Upper lobe of left lung (tissue), 6 donors: ENCODE measurements at regions not wholly inside any gene's neighbourhood (a gene's known extent, or its start where the extent isn't known, plus 50 kb on each side); places are given as distances from the start of the nearest gene placed in this dataset.
A peak's percentile ranks its signal among the peaks of the same experiment; 100 is the strongest.

Source experiments
- ATAC-seq, 2 donors: fragments of 200-7000 bp; cut with Tn5 transposase; one replicate each; pipeline ENCODE4 v1.9.1; 2022; ENCODE audit warnings: mild to moderate bottlenecking in 2 of 2, moderate library complexity in 2 of 2; ENCODE audit not compliant: low FRiP score in 2 of 2
- DNase-seq, 2 donors: peaks; one replicate each; pipeline ENCODE4 v3.0.0-alpha.2; 2019 to 2020
- H3K27ac ChIP-seq, 4 donors: fragments of 200-600 bp; sonication (generic); one replicate each; pipeline ENCODE4 v1.5.1; 2016 to 2019
- H3K27me3 ChIP-seq, 4 donors: fragments of 200-600 bp; sonication (generic); one replicate each; pipeline ENCODE4 v1.5.1; 2017 to 2019
- H3K36me3 ChIP-seq, 4 donors: fragments of 200-600 bp; sonication (generic); one replicate each; pipeline ENCODE4 v1.5.1; 2016 to 2019
- H3K4me1 ChIP-seq, 4 donors: fragments of 200-600 bp; sonication (generic); one replicate each; pipeline ENCODE4 v1.5.1; 2018 to 2019
- H3K4me3 ChIP-seq, 4 donors: fragments of 200-600 bp; sonication (generic); one replicate each; pipeline ENCODE4 v1.5.1; 2017 to 2019; ENCODE audit warnings: mild to moderate bottlenecking in 2 of 4, moderate library complexity in 1 of 4
- H3K9me3 ChIP-seq, 4 donors: fragments of 200-600 bp; sonication (generic); one replicate each; pipeline ENCODE4 v1.5.1; 2018 to 2019
- CTCF ChIP-seq, 6 experiments: fragments of 450-650 bp in 4 of 6; fragments of 200-600 bp in 2 of 6; sonication (generic) in 2 of 6; IDR thresholded peaks; one replicate each; pipeline ENCODE4 v1.5.1; 2016 to 2019; ENCODE audit warnings: antibody characterized with exemption in 6 of 6
- EP300 ChIP-seq, 4 donors: sonication (generic); formaldehyde crosslinking; IDR thresholded peaks; one replicate each; pipeline ENCODE4 v1.5.1; 2017; ENCODE audit warnings: antibody characterized with exemption in 4 of 4, control low read depth in 2 of 4
- POLR2A ChIP-seq, 4 donors: fragments of 450-650 bp; IDR thresholded peaks; one replicate each; pipeline ENCODE4 v1.5.1; 2016 to 2017; ENCODE audit warnings: antibody characterized with exemption in 4 of 4, mild to moderate bottlenecking in 2 of 4
- POLR2AphosphoS5 ChIP-seq, 2 donors: sonication (generic); formaldehyde crosslinking; IDR thresholded peaks; one replicate each; pipeline ENCODE4 v1.5.1; 2017; ENCODE audit warnings: antibody characterized with exemption in 2 of 2
- WGBS, 2 donors: methylation state at CpG; one replicate each; pipeline ENCODE4 v1.1.5; 2017 to 2018; 5-methylcytosine and 5-hydroxymethylcytosine counted together
- donor health status: DM: no; HTN: no; CAD: no; lungs with moderate emphysema.
- donor health status: DM: no; HTN: yes; CAD: no; lungs with severe emphysema.

GRCh38 chr5:36355516-36355915 is 53.8 kb upstream of the RANBP3L start:
- 95 to 100% methylated on average over 1 of the region's 1 CpG for WGBS, 2 donors
- no peak for TF ChIP-seq CTCF (IDR thresholded peaks at IDR 0.05)
- no peak for TF ChIP-seq EP300 (IDR thresholded peaks at IDR 0.05)
- TF ChIP-seq POLR2AphosphoS5 (IDR thresholded peaks at IDR 0.05) = no peak
- no peak for TF ChIP-seq POLR2A (IDR thresholded peaks at IDR 0.05)
- H3K36me3 ChIP-seq = no peaks in the 10 kb centered on the region
- no peak overlapping the region for H3K27ac ChIP-seq
- DNase-seq (no peak), ATAC-seq (no peak)
- no peak overlapping the region for H3K4me3 ChIP-seq
- H3K9me3 ChIP-seq = no peaks in the 10 kb centered on the region
- no peaks in the 10 kb centered on the region for H3K27me3 ChIP-seq
- no peaks in the 10 kb centered on the region for H3K4me1 ChIP-seq

GRCh38 chr5:36356915-36357314 is 55.2 kb upstream of the RANBP3L start:
- Histone ChIP-seq H3K4me3 (no peak overlapping the region), H3K4me1 (no peaks in the 10 kb centered on the region), H3K27ac (no peak overlapping the region), H3K27me3 (no peaks in the 10 kb centered on the region), H3K36me3 (no peaks in the 10 kb centered on the region), H3K9me3 (no peaks in the 10 kb centered on the region)
- no peak for TF ChIP-seq POLR2AphosphoS5 (IDR thresholded peaks at IDR 0.05)
- TF ChIP-seq CTCF (IDR thresholded peaks at IDR 0.05) = no peak
- TF ChIP-seq EP300 (IDR thresholded peaks at IDR 0.05) = no peak
- no peak for TF ChIP-seq POLR2A (IDR thresholded peaks at IDR 0.05)
- WGBS, 2 donors = 79 to 95% methylated on average over 2 of the region's 2 CpGs
- ATAC-seq = no peak
- no peak for DNase-seq

GRCh38 chr5:36357391-36357975 is 55.8 kb upstream of the RANBP3L start:
- ATAC-seq = peak; percentile 34 to 60

GRCh38 chr5:36359267-36359666 is 57.6 kb upstream of the RANBP3L start:
- Histone ChIP-seq H3K36me3 (no peaks in the 10 kb centered on the region), H3K4me1 (no peaks in the 10 kb centered on the region), H3K4me3 (no peak overlapping the region), H3K27ac (no peak overlapping the region), H3K27me3 (no peaks in the 10 kb centered on the region), H3K9me3 (no peaks in the 10 kb centered on the region)
- WGBS, 2 donors = 73 to 86% methylated on average over 6 of the region's 6 CpGs
- DNase-seq = no peak
- TF ChIP-seq CTCF (IDR thresholded peaks at IDR 0.05) (no peak), EP300 (IDR thresholded peaks at IDR 0.05) (no peak), POLR2A (IDR thresholded peaks at IDR 0.05) (no peak), POLR2AphosphoS5 (IDR thresholded peaks at IDR 0.05) (no peak)
- ATAC-seq = peak in 1 of 2 donors; percentile 57

More at GRCh38 chr5:36357391-36357975, 55.8 kb upstream of the RANBP3L start:
- H3K27me3 ChIP-seq = no peaks in the 10 kb centered on the region
- TF ChIP-seq POLR2A (IDR thresholded peaks at IDR 0.05) = no peak
- no peak for TF ChIP-seq CTCF (IDR thresholded peaks at IDR 0.05)
- no peak for TF ChIP-seq EP300 (IDR thresholded peaks at IDR 0.05)
- no peak for TF ChIP-seq POLR2AphosphoS5 (IDR thresholded peaks at IDR 0.05)
- H3K4me1 ChIP-seq = no peaks in the 10 kb centered on the region
- no peak overlapping the region for H3K4me3 ChIP-seq
- H3K27ac ChIP-seq = no peak overlapping the region
- DNase-seq = no peak
- H3K36me3 ChIP-seq = no peaks in the 10 kb centered on the region
- H3K9me3 ChIP-seq = no peaks in the 10 kb centered on the region
- WGBS, 2 donors = 53 to 69% methylated on average over 4 to 5 of the region's 5 CpGs

- ATAC-seq (no peak), DNase-seq (no peak)
- TF ChIP-seq CTCF (IDR thresholded peaks at IDR 0.05) (no peak), EP300 (IDR thresholded peaks at IDR 0.05) (no peak), POLR2A (IDR thresholded peaks at IDR 0.05) (no peak), POLR2AphosphoS5 (IDR thresholded peaks at IDR 0.05) (no peak)
- H3K36me3 ChIP-seq = no peaks in the 10 kb centered on the region
- H3K9me3 ChIP-seq = no peaks in the 10 kb centered on the region
- WGBS, 2 donors = 40 to 42% methylated on average over 1 of the region's 1 CpG
- H3K4me1 ChIP-seq = no peaks in the 10 kb centered on the region
- no peaks in the 10 kb centered on the region for H3K27me3 ChIP-seq
- no peak overlapping the region for H3K27ac ChIP-seq
- H3K4me3 ChIP-seq = no peak overlapping the region
Observed at GRCh38 chr5:36360307-36360706, 58.6 kb upstream of the RANBP3L start.
